Upper lobe of left lung (tissue), 6 donors: ENCODE measurements at regions not wholly inside any gene's neighbourhood (a gene's known extent, or its start where the extent isn't known, plus 50 kb on each side); places are given as distances from the start of the nearest gene placed in this dataset.
A peak's percentile ranks its signal among the peaks of the same experiment; 100 is the strongest.

Source experiments
- ATAC-seq, 2 donors: fragments of 200-7000 bp; cut with Tn5 transposase; one replicate each; pipeline ENCODE4 v1.9.1; 2022; ENCODE audit warnings: mild to moderate bottlenecking in 2 of 2, moderate library complexity in 2 of 2; ENCODE audit not compliant: low FRiP score in 2 of 2
- DNase-seq, 2 donors: peaks; one replicate each; pipeline ENCODE4 v3.0.0-alpha.2; 2019 to 2020
- H3K27ac ChIP-seq, 4 donors: fragments of 200-600 bp; sonication (generic); one replicate each; pipeline ENCODE4 v1.5.1; 2016 to 2019
- H3K27me3 ChIP-seq, 4 donors: fragments of 200-600 bp; sonication (generic); one replicate each; pipeline ENCODE4 v1.5.1; 2017 to 2019
- H3K36me3 ChIP-seq, 4 donors: fragments of 200-600 bp; sonication (generic); one replicate each; pipeline ENCODE4 v1.5.1; 2016 to 2019
- H3K4me1 ChIP-seq, 4 donors: fragments of 200-600 bp; sonication (generic); one replicate each; pipeline ENCODE4 v1.5.1; 2018 to 2019
- H3K4me3 ChIP-seq, 4 donors: fragments of 200-600 bp; sonication (generic); one replicate each; pipeline ENCODE4 v1.5.1; 2017 to 2019; ENCODE audit warnings: mild to moderate bottlenecking in 2 of 4, moderate library complexity in 1 of 4
- H3K9me3 ChIP-seq, 4 donors: fragments of 200-600 bp; sonication (generic); one replicate each; pipeline ENCODE4 v1.5.1; 2018 to 2019
- EP300 ChIP-seq, 4 donors: sonication (generic); formaldehyde crosslinking; IDR thresholded peaks; one replicate each; pipeline ENCODE4 v1.5.1; 2017; ENCODE audit warnings: antibody characterized with exemption in 4 of 4, control low read depth in 2 of 4
- POLR2A ChIP-seq, 4 donors: fragments of 450-650 bp; IDR thresholded peaks; one replicate each; pipeline ENCODE4 v1.5.1; 2016 to 2017; ENCODE audit warnings: antibody characterized with exemption in 4 of 4, mild to moderate bottlenecking in 2 of 4
- POLR2AphosphoS5 ChIP-seq, 2 donors: sonication (generic); formaldehyde crosslinking; IDR thresholded peaks; one replicate each; pipeline ENCODE4 v1.5.1; 2017; ENCODE audit warnings: antibody characterized with exemption in 2 of 2
- WGBS, 2 donors: methylation state at CpG; one replicate each; pipeline ENCODE4 v1.1.5; 2017 to 2018; 5-methylcytosine and 5-hydroxymethylcytosine counted together
- TF ChIP-seq, protein P1 (sequence below), 6 experiments: fragments of 450-650 bp in 4 of 6; fragments of 200-600 bp in 2 of 6; sonication (generic) in 2 of 6; IDR thresholded peaks; one replicate each; pipeline ENCODE4 v1.5.1; 2016 to 2019; ENCODE audit warnings: antibody characterized with exemption in 6 of 6
- donor health status: DM: no; HTN: no; CAD: no; lungs with moderate emphysema.
- donor health status: DM: no; HTN: yes; CAD: no; lungs with severe emphysema.

DNA sequence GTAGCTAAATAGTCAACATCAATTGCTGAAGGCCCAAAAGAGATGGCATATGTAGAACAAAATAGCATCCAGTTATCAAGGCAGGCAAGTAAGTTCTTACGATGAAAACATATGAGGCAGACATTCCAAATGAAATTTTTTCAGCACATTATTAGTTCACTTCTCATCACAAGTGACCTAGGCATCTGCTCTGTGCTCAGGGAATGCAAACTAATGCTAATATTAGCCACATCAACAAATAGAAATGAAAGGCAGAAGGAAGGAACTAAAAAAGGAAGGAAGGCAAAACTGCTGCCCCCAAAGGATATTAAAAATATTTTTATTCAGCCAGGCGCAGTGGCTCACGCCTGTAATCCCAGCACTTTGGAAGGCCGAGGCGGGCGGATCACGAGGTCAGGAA lies 51.2 kb upstream of the ROCK1 start:
- TF ChIP-seq EP300 (IDR thresholded peaks at IDR 0.05) (no peak), POLR2A (IDR thresholded peaks at IDR 0.05) (no peak), POLR2AphosphoS5 (IDR thresholded peaks at IDR 0.05) (no peak)
- TF ChIP-seq, protein P1, sequence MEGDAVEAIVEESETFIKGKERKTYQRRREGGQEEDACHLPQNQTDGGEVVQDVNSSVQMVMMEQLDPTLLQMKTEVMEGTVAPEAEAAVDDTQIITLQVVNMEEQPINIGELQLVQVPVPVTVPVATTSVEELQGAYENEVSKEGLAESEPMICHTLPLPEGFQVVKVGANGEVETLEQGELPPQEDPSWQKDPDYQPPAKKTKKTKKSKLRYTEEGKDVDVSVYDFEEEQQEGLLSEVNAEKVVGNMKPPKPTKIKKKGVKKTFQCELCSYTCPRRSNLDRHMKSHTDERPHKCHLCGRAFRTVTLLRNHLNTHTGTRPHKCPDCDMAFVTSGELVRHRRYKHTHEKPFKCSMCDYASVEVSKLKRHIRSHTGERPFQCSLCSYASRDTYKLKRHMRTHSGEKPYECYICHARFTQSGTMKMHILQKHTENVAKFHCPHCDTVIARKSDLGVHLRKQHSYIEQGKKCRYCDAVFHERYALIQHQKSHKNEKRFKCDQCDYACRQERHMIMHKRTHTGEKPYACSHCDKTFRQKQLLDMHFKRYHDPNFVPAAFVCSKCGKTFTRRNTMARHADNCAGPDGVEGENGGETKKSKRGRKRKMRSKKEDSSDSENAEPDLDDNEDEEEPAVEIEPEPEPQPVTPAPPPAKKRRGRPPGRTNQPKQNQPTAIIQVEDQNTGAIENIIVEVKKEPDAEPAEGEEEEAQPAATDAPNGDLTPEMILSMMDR (IDR thresholded peaks at IDR 0.05) = no peak
- Histone ChIP-seq H3K27ac (peak overlapping the region in 3 of 4 donors; percentile 32 to 62 (median 60)), H3K4me1 (peaks cover 0 to 14% (median 7%) of the 10 kb centered on the region in 4 donors), H3K9me3 (peaks cover 0 to 3% (median 0%) of the 10 kb centered on the region in 4 donors), H3K4me3 (no peak overlapping the region), H3K27me3 (no peaks in the 10 kb centered on the region), H3K36me3 (no peaks in the 10 kb centered on the region)
- DNase-seq = no peak
- ATAC-seq = no peak
- 74 to 75% methylated on average over 7 of the region's 7 CpGs for WGBS, 2 donors

DNA sequence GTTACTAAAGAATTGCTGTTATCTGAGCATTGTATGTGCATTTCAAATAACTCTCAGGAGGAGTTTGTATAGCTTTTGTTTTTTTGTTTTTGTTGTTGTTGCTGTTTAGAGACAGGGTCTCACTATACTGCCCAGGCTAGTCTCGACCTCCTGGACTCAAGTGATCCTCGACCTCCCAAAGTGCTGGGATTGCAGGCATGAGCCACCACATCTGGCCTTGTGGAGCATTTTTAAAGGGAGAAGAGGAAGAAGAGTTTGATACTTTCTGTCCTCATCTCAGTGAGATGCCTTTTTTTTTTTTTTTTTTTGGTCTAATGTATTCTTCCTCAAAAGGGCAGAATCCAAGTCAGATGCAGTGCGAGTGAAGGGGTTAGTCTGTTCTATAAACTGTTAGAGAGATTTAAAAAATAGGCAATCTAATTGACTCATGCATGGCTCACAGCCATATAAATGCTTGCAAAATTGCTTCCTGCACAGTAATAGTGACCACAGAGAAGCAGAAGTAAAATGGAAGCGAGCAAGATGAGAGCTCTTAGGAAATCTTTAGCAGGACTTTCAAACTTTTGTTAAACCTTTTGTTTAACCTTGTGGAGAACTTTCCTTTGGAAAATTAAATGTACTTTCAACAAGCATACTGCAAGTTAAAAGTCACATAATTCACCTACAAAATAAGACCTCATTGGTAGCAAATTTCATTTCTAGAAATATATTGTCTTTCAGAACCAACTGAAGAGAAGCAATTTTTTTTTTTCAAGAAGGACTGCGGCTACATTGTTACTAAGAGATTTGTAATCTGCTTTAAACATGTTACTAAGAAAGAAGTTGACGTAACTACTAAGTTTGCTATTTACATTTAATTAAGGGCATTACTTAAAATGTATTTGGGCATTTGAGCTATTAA lies 52.3 kb upstream of the ROCK1 start:
- DNase-seq (peak in 1 of 2 donors; percentile 30), ATAC-seq (peak; percentile 88 to 89)
- no peaks in the 10 kb centered on the region for H3K36me3 ChIP-seq
- H3K4me1 ChIP-seq = peaks cover 0 to 14% (median 7%) of the 10 kb centered on the region in 4 donors
- peak in 1 of 2 donors; percentile 46 for TF ChIP-seq POLR2AphosphoS5 (IDR thresholded peaks at IDR 0.05)
- no peak for TF ChIP-seq EP300 (IDR thresholded peaks at IDR 0.05)
- 29 to 32% methylated on average over 6 of the region's 6 CpGs for WGBS, 2 donors
- no peaks in the 10 kb centered on the region for H3K27me3 ChIP-seq
- H3K4me3 ChIP-seq = no peak overlapping the region
- peak overlapping the region; percentile 32 to 68 (median 64) for H3K27ac ChIP-seq
- no peaks in the 10 kb centered on the region for H3K9me3 ChIP-seq

DNA sequence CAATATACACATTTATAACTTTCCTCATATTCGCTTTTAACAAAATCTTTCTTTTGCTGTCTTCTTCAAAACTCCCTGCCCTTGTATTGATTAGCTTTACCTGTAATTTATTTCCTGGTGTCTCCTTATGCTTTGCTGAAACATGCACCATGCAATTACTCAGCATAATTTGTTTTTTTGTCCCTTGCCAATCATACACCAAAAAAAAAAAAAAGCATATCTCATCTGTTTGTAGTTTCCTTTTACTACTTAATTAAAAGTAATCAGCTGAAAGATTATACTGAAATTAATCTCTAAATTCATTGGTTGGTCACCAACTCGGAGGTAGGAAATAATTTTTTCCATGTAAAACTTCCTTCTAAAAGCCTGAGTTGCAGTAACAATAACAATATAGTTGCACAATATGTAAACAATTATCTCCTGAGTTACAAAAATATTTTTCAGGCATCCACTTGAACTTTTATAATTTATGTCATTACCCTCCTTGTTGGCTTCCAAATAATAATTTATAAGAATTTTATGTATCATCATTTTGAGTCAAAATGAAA lies 53.0 kb upstream of the ROCK1 start:
- TF ChIP-seq POLR2A (IDR thresholded peaks at IDR 0.05) (no peak), EP300 (IDR thresholded peaks at IDR 0.05) (no peak), POLR2AphosphoS5 (IDR thresholded peaks at IDR 0.05) (no peak)
- TF ChIP-seq, protein P1 (IDR thresholded peaks at IDR 0.05) = no peak
- Histone ChIP-seq H3K36me3 (no peaks in the 10 kb centered on the region), H3K4me3 (no peak overlapping the region), H3K9me3 (no peaks in the 10 kb centered on the region), H3K27ac (peak overlapping the region; percentile 26 to 68 (median 64)), H3K4me1 (peaks cover 0 to 14% (median 7%) of the 10 kb centered on the region in 4 donors), H3K27me3 (no peaks in the 10 kb centered on the region)
- ATAC-seq = no peak
- DNase-seq = no peak
- WGBS, 2 donors = 59 to 65% methylated on average over 2 of the region's 2 CpGs

DNA sequence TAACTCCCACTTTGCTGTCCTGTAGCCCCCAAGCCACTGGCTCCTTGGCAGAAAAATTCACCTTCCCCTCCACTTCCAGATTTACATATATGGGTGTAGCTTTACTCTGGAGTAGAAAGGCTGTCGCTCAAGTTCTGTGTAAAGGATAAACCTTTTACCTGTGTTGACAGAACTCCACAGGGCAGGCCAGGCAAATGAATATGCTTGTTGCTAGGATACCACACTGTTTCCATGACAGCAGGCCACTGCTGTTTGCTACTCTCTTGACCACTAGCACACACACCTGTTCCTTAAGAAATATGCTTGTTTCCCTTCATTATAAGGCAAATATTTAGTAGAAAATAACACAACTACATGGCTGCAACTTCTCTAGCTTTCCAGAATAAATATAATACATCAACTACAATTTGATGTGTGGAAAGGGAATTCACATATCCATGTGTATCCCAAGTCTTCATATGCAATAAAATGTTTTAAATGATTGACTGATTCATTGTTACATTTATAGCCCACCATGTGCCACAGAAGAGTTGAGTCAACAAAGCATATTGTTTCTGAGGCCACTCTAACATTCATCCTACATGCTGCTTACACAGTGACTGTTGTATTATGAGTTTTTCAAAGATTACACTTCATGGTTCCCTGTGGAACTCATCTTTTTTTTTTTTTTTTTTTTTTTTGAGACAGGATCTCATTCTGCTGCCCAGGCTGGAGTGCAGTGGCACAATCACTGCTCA lies 56.2 kb upstream of the ROCK1 start:
- Histone ChIP-seq H3K4me3 (no peak overlapping the region), H3K4me1 (peaks cover 0 to 14% (median 7%) of the 10 kb centered on the region in 4 donors), H3K27ac (no peak overlapping the region), H3K27me3 (no peaks in the 10 kb centered on the region), H3K9me3 (no peaks in the 10 kb centered on the region), H3K36me3 (no peaks in the 10 kb centered on the region)
- ATAC-seq = peak in 1 of 2 donors; percentile 88
- DNase-seq = peak in 1 of 2 donors; percentile 83
- 27 to 48% methylated on average over 1 of the region's 1 CpG for WGBS, 2 donors
- TF ChIP-seq, protein P1 (IDR thresholded peaks at IDR 0.05) = no peak
- TF ChIP-seq POLR2A (IDR thresholded peaks at IDR 0.05) (no peak), EP300 (IDR thresholded peaks at IDR 0.05) (no peak), POLR2AphosphoS5 (IDR thresholded peaks at IDR 0.05) (no peak)

DNA sequence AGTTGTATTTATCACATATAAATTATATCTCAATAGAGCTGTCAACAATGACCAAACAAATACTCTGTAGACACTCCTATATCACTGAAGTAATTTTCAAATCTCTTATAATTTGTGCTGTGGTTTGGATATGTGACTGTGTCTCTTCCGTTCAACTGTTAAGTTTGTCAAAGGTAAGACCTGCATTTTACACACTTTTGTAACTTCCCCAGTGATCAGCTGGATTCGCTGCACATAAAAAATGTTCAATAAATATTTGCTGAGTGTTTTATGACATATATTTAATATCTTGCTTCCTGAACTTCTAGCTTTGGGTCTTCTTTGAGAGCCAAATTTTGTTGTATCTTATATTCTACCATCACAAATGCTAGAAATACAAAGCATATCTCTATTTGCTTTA lies 57.3 kb upstream of the ROCK1 start:
- WGBS, 2 donors = 77 to 82% methylated on average over 2 of the region's 2 CpGs
- TF ChIP-seq POLR2A (IDR thresholded peaks at IDR 0.05) (no peak), POLR2AphosphoS5 (IDR thresholded peaks at IDR 0.05) (no peak), EP300 (IDR thresholded peaks at IDR 0.05) (no peak)
- TF ChIP-seq, protein P1 (IDR thresholded peaks at IDR 0.05) = no peak
- no peak overlapping the region for H3K4me3 ChIP-seq
- H3K9me3 ChIP-seq = no peaks in the 10 kb centered on the region
- no peak for ATAC-seq
- H3K27ac ChIP-seq = no peak overlapping the region
- no peaks in the 10 kb centered on the region for H3K36me3 ChIP-seq
- DNase-seq = no peak
- H3K4me1 ChIP-seq = peaks cover 0 to 8% (median 1%) of the 10 kb centered on the region in 4 donors
- no peaks in the 10 kb centered on the region for H3K27me3 ChIP-seq
